Fibroblast of villous mesenchyme (primary cell): ENCODE measurements at regions not wholly inside any gene's neighbourhood (a gene's known extent, or its start where the extent isn't known, plus 50 kb on each side); places are given as distances from the start of the nearest gene placed in this dataset.

Experiments used
- DNase-seq: peaks from one replicate; pipeline ENCODE4 v3.0.0-alpha.2; 2010; ENCODE audit warnings: low read depth
- H3K4me3 ChIP-seq: 2 replicates; pipeline ENCODE4 v1.5.1; 2011; ENCODE audit warnings: low read depth, mild to moderate bottlenecking, low read length
- TF ChIP-seq, protein P1 (sequence below): IDR thresholded peaks from 2 replicates; pipeline ENCODE4 v1.5.1; 2012; ENCODE audit warnings: low read depth, mild to moderate bottlenecking, low read length; ENCODE audit not compliant: insufficient read depth

DNA sequence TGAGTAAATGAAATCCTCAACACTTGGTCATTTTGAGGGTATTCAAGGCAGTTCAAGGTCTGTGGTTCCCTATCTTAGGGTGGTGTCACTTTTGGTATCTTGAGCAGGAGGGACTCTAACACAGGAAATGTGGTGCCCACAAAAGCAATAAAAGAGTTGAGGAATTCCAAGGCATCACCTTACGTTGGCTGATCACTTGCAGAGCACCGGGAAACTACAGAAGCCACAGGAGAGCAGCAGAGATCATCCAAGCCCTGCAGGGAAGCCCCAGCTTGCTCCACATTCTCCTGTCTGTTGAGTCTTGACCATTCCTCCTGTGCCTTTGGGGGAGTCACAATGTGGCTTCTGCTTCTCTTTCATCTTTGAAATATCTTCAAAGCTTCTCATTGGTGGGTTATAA lies 565.8 kb upstream of the ADARB2 start:
- no peak for DNase-seq
- TF ChIP-seq, protein P1, sequence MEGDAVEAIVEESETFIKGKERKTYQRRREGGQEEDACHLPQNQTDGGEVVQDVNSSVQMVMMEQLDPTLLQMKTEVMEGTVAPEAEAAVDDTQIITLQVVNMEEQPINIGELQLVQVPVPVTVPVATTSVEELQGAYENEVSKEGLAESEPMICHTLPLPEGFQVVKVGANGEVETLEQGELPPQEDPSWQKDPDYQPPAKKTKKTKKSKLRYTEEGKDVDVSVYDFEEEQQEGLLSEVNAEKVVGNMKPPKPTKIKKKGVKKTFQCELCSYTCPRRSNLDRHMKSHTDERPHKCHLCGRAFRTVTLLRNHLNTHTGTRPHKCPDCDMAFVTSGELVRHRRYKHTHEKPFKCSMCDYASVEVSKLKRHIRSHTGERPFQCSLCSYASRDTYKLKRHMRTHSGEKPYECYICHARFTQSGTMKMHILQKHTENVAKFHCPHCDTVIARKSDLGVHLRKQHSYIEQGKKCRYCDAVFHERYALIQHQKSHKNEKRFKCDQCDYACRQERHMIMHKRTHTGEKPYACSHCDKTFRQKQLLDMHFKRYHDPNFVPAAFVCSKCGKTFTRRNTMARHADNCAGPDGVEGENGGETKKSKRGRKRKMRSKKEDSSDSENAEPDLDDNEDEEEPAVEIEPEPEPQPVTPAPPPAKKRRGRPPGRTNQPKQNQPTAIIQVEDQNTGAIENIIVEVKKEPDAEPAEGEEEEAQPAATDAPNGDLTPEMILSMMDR, result no peak
- no peak overlapping the region for H3K4me3 ChIP-seq

DNA sequence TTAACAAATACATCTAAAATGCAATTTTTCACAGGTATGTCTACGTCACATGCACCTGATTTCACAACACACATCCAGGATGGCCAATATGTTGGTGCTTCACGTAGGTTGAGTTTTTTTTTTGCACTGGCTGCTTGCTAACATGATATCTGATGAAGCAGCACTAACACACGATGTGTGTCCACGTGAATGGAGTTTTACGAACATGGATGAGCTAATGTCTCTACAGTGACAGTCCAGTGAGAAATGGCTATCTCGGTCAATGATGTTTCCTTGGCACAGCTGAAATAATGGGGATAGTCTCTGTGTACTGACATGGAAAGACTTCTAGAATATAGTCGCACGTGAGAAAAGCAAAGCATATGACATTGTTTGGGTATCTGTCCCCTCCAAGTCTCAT lies 563.9 kb upstream of the ADARB2 start:
- no peak overlapping the region for H3K4me3 ChIP-seq
- no peak for DNase-seq
- TF ChIP-seq, protein P1, result no peak

DNA sequence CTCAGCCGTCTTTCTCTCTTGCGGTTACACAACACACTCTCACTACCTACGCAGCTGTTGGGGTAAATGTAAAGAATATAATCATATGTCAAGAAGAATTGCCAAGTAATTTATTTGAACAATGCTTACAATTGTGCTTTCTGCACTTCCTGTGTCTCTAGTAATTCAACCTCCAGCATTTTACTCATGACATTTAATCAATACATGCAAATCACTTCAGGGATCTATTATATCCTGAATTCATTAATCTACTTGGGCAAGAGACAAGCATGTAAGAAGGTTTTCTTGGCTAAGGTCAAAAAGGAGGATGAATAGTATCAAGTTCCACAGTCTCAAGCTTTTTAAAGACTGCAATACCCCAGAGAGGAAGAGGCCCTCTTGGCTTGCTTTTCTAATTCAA lies 562.9 kb upstream of the ADARB2 start:
- no peak for DNase-seq
- no peak overlapping the region for H3K4me3 ChIP-seq
- TF ChIP-seq, protein P1, result no peak

DNA sequence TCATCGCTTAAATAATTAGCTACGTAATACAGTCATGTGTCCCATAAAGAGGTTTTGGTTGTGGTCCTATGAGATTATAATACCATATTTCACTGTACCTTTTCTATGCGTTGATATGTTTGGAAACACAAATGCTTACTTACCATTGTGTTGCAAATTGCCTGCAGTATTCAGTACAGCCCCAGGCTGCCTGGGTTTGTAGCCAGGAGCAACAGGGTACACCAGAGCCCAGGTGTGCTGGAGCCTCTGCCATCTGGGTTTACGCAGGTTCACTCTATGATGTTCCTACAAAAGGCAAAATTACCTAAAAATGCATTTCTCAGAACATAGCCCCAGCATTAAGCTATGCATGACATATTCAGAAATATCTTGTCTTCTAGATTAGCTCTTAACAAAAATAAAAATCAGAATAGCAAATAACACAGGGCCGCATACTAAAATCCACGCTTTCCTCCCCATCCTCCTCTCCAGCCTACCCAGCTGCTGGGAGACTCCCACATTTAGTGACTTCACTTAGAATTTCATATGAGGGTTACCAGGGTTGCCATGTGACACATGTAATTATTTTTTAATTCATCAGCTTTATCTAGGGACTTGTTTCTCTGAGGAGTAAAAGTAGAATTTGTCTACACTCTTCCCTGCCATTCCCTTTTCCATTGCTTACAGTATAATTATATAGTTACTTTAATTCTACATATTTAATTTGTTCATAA lies 559.0 kb upstream of the ADARB2 start:
- no peak for DNase-seq
- H3K4me3 ChIP-seq, result no peak overlapping the region
- TF ChIP-seq, protein P1, result no peak

DNA sequence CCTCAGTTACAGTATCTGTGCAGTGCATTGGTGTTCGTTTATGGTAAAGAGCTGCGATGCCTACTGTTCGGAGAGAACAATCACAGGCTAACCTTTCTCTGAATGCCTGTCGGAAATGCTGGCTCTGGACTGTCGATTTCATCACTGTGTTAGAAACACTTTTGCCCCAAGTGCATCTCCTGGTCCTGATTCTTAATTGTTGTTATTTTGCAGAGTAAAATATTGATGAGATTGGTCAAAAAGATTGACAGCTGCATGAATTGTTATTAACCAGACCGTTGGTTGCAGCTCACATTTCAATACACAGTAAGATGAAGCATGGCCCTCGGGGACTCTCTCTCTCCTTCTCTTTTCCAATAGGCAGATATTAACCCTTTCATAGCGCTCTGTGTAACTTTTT lies 557.4 kb upstream of the ADARB2 start:
- TF ChIP-seq, protein P1, result no peak
- no peak overlapping the region for H3K4me3 ChIP-seq
- DNase-seq, result no peak

DNA sequence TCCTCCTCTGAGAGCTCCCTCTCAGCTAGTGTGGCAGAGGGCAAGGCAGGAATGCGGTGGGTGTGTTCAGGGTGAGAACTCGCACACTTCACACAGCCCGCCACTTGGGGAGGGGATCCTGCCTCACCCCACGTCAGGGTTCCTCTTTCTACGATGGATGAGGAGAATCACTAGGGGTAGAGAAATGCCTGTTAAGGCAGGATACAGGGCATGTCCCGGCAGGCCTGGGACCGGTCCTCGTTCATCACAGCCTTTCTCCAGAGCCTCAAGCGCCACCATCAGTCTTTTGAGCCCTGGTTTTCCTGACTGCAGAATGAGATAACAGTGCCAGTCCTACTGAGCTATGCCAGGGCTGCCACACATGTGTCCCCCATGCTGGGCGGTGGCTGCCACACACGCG lies 546.7 kb upstream of the ADARB2 start:
- TF ChIP-seq, protein P1, result no peak
- no peak for DNase-seq

DNA sequence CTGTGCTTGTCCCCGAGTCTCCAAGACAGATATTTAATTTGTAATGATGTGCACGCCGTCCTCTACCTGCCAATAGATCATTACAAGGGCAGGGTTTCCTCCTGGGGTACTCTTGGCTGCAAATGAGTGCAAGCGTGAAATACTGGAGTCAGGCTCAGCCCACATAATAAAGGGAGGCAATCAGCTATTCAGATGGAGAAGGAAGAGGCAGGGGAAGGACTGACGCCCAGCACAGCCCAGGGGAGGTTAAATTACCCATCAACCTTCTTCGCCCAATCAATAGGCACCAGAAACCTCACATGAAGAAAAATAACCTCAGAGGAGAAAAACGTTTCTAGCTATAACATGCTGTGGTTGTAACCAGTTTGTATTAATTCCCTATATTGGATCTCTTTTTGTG lies 544.9 kb upstream of the ADARB2 start:
- no peak overlapping the region for H3K4me3 ChIP-seq
- DNase-seq, result no peak
- TF ChIP-seq, protein P1, result no peak

More for the DNA sequence above, 546.7 kb upstream of the ADARB2 start:
- H3K4me3 ChIP-seq, result no peak overlapping the region
